Coronary artery (tissue), 2 donors: ENCODE measurements at regions not wholly inside any gene's neighbourhood (a gene's known extent, or its start where the extent isn't known, plus 50 kb on each side); places are given as distances from the start of the nearest gene placed in this dataset.

Source experiments
- DNase-seq: peaks from one replicate; pipeline ENCODE4 v3.0.0-alpha.2; 2017; ENCODE audit warnings: low spot score
- H3K27ac ChIP-seq, 2 donors: fragments of 200-600 bp; sonication (generic); one replicate each; pipeline ENCODE4 v1.5.1; 2016 to 2019
- H3K4me3 ChIP-seq: fragments of 200-600 bp; sonication (generic); 2 replicates; pipeline ENCODE4 v1.5.1; 2016; ENCODE audit warnings: mild to moderate bottlenecking, moderate library complexity
- CTCF ChIP-seq: fragments of 200-600 bp; sonication (generic); IDR thresholded peaks from one replicate; pipeline ENCODE4 v1.5.1; 2019; ENCODE audit warnings: antibody characterized with exemption

DNA sequence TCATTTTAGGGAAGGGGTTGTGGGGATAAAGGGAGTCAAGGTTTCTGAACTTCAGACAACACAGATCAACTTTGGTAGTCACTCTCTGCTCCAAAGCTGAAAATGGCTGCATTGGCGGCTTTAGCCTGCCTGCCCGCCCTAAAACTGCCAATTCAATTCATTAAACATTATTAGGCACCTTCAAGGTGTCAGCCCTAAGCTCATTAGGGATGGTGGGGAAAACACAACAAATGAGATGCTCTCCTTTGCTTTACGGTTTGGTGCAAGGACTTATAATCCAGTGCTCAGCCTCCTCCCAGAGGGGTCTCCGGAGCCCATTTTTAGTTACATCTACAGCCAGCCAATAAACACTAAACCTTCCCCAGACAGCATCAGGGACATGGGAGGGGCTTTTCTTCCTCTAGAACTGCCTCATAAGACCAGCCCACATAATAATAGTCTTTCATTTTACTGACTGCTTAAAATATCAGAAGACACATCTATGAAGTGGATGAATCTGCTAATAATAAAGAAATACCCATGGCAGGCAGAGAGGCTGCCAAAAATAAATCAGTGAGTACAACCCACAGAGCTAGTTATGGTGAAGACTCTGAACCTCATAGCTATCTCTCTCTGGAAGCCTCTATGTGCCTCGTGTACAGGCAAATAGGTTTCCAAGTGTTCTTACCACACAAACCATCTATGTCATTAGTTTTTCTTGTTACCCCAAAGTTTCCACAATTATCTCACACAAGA is 102.8 kb upstream of the NCAM1 start:
- no peak overlapping the region for H3K4me3 ChIP-seq
- no peak for DNase-seq
- TF ChIP-seq CTCF, result no peak
- no peak overlapping the region for H3K27ac ChIP-seq

GRCh38 chr11:112859787-112860186 is 101.4 kb upstream of the NCAM1 start:
- no peak for TF ChIP-seq CTCF
- no peak for DNase-seq
- H3K27ac ChIP-seq, result no peak overlapping the region
- H3K4me3 ChIP-seq, result no peak overlapping the region

GRCh38 chr11:112861356-112861755 is 99.9 kb upstream of the NCAM1 start:
- no peak for DNase-seq
- no peak overlapping the region for H3K4me3 ChIP-seq
- no peak for TF ChIP-seq CTCF
- no peak overlapping the region for H3K27ac ChIP-seq

DNA sequence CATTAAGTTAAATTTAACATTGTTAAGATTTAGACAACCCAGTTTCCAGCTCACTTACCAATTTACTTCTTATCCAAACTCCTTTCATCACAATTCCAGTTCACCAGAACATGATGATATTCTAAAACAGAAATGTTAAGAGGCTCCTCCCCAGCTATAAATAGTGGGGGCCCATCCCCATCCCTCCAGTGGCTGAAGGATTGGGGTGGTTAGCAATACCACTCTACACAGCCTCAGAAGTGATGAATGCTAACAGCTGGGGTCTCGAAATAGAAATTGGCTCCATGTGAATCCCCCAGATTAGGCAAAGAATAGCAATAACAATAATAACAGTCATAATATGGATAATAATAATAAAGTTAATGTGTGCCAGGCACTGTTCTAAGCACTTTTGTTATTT is 97.9 kb upstream of the NCAM1 start:
- no peak overlapping the region for H3K27ac ChIP-seq

GRCh38 chr11:112864672-112865071 is 96.5 kb upstream of the NCAM1 start:
- H3K4me3 ChIP-seq, result no peak overlapping the region
- no peak overlapping the region for H3K27ac ChIP-seq
- no peak for TF ChIP-seq CTCF
- no peak for DNase-seq

More for the DNA sequence above, 97.9 kb upstream of the NCAM1 start:
- H3K4me3 ChIP-seq, result no peak overlapping the region
- TF ChIP-seq CTCF, result no peak
- DNase-seq, result no peak

DNA sequence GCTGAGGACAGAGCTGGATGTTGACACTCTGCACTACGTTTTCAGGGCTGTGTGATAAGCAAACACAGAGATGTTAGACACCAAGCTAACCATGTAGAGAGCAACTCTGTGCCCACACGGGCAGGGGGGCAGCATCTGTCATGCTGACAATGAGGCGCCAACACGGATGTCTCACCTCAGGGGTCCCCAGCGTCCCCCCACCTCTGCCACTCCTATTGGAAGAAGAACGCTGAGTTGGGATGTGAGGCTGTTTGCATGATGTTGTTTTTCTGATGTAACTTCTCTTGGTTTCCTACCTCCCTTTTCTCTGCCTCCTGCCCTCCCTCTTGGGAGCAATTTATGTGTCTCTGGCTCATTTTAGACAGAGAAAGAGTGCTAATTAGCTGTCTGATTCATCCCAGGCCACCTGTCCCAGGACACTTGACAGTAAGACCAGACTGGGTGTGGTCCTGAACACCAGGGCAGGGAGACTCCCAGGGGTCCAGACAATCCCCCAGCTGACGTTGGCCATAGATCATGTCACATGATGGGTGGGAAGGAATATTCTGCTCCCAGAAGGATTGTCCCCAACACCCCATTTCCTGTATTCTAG is 89.2 kb upstream of the NCAM1 start:
- no peak for TF ChIP-seq CTCF
- DNase-seq, result no peak
- Histone ChIP-seq H3K4me3 (no peak overlapping the region), H3K27ac (no peak overlapping the region)

DNA sequence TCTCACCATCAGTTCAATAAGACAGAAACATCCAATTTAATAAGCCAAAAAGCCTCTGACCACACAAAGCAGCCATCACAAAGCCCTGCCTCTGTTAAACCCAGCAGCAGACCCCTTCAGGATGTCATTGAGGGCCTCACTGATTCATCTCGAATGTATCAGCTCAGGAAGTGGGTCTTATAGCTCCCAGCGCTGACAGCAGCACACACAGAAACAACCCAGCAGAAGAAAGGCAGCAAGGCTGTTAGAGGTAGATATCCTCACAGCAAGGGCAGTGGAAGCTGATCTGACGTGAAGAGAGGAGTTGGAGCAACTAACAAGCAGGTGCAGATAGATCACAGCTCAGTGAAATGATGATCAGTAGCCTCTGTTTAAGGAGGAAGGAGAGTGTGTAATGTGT is 86.2 kb upstream of the NCAM1 start:
- no peak overlapping the region for H3K27ac ChIP-seq
- no peak for DNase-seq
- no peak for TF ChIP-seq CTCF
- H3K4me3 ChIP-seq, result no peak overlapping the region
